HepG2 (cell line): ENCODE measurements at regions not wholly inside any gene's neighbourhood (a gene's known extent, or its start where the extent isn't known, plus 50 kb on each side); places are given as distances from the start of the nearest gene placed in this dataset.

ENCODE experiments used
- ATAC-seq: fragments of 200-7000 bp; cut with Tn5 transposase; 3 replicates; pipeline ENCODE4 v1.9.1; 2020; ENCODE audit warnings: mild to moderate bottlenecking, moderate library complexity
- BruUV-seq: library from RNA; stranded (reverse); fragments of 400-500 nt; replicated peaks from 2 replicates; lab custom pipeline; 2021; lab: Mats Ljungman, UMichigan
- CTCF ChIA-PET: fragments of 300-600 bp; formaldehyde crosslinking; extraction: SDS; loops from one replicate; lab custom pipeline; 2021; ENCODE audit warnings: low total read pairs, inconsistent platforms, low intra/inter-chr PET ratio; lab: Yijun Ruan, JAX
- POLR2A ChIA-PET: fragments of 350-600 bp; sonication (Branson Sonifier 250); formaldehyde crosslinking; loops from one replicate; lab custom pipeline; 2020; ENCODE audit warnings: antibody characterized with exemption, inconsistent platforms; lab: Yijun Ruan, JAX
- DNase-seq: peaks from one replicate; pipeline ENCODE4 v3.0.0-alpha.2; 2015; ENCODE audit warnings: low spot score
- FAIRE-seq: peaks from 3 replicates; lab custom pipeline; 2011; peaks lifted over from hg19 to GRCh38; lab: Jason Lieb, UNC
- H2AFZ ChIP-seq: one replicate; pipeline ENCODE4 v1.6.1; 2011; ENCODE audit warnings: low read length, inconsistent platforms
- H3K27ac ChIP-seq: fragments of 300-600 bp; 3 replicates; pipeline ENCODE4 v1.8.0; 2011; ENCODE audit warnings: mixed run types, mild to moderate bottlenecking, mixed read lengths, low read length, inconsistent platforms; ENCODE audit not compliant: insufficient read depth; ENCODE audit errors: extremely low read length
- H3K27me3 ChIP-seq, 2 experiments: fragments of 200-600 bp in 1 of 2; 2 replicates in 1 of 2; 3 replicates in 1 of 2; pipeline versions ENCODE4 v1.6.0 to v1.8.0; 2011; ENCODE audit warnings: low read length in 2 of 2, mild to moderate bottlenecking in 2 of 2, moderate library complexity in 2 of 2, inconsistent platforms in 1 of 2; ENCODE audit not compliant: insufficient read depth in 2 of 2, control insufficient read depth in 1 of 2
- H3K36me3 ChIP-seq, 2 experiments: fragments of 200-600 bp in 1 of 2; replicated peaks in 1 of 2; 2 replicates in 1 of 2; 3 replicates in 1 of 2; pipeline versions ENCODE4 v1.5.1 to v1.8.0; 2011; ENCODE audit warnings: low read length in 2 of 2, inconsistent platforms in 1 of 2; ENCODE audit not compliant: insufficient read depth in 2 of 2, control insufficient read depth in 1 of 2
- H3K4me1 ChIP-seq: 2 replicates; pipeline ENCODE4 v1.5.1; 2012; ENCODE audit warnings: low read length, inconsistent platforms; ENCODE audit not compliant: insufficient read depth
- H3K4me2 ChIP-seq: 2 replicates; pipeline ENCODE4 v1.6.0; 2011; ENCODE audit warnings: low read depth, low read length, inconsistent platforms
- H3K4me3 ChIP-seq, 3 experiments: fragments of 200-600 bp in 1 of 3; sonication (generic), shearing (Covaris generic) in 1 of 3; replicated peaks in 1 of 3; 2 replicates each; pipeline ENCODE4 v1.5.1; 2011 to 2016; ENCODE audit warnings: low read length in 3 of 3, inconsistent platforms in 2 of 3, low read depth in 2 of 3, mild to moderate bottlenecking in 2 of 3, control low read depth in 1 of 3, mixed read lengths in 1 of 3; ENCODE audit not compliant: insufficient read depth in 1 of 3
- H3K79me2 ChIP-seq: one replicate; pipeline ENCODE4 v1.6.1; 2011; ENCODE audit warnings: low read length, inconsistent platforms; ENCODE audit not compliant: insufficient read depth
- H3K9ac ChIP-seq: 2 replicates; pipeline ENCODE4 v1.6.0; 2011; ENCODE audit warnings: mild to moderate bottlenecking, low read depth, low read length, inconsistent platforms; ENCODE audit not compliant: insufficient read depth
- H3K9me3 ChIP-seq: 2 replicates; pipeline ENCODE4 v1.5.1; 2012; ENCODE audit warnings: mild to moderate bottlenecking, low read length
- H4K20me1 ChIP-seq: 2 replicates; pipeline ENCODE4 v1.6.0; 2011; ENCODE audit warnings: inconsistent platforms, mild to moderate bottlenecking, low read length, moderate library complexity; ENCODE audit not compliant: insufficient read depth
- AFF4 ChIP-seq: sonication (generic); formaldehyde crosslinking; IDR thresholded peaks from 2 replicates; pipeline ENCODE4 v1.4.0; 2020; ENCODE audit warnings: missing genetic modification reagents
- CEBPB ChIP-seq: IDR thresholded peaks from 2 replicates; pipeline ENCODE4 v1.6.1; 2011; ENCODE audit warnings: low read depth, low read length, improper control_type of control experiment, borderline replicate concordance
- EED ChIP-seq: sonication (generic); formaldehyde crosslinking; IDR thresholded peaks from 2 replicates; pipeline ENCODE4 v1.5.0; 2020; ENCODE audit warnings: mild to moderate bottlenecking, missing genetic modification reagents
- GABPB1 ChIP-seq: IDR thresholded peaks from 2 replicates; pipeline ENCODE4 v1.6.1; 2016; ENCODE audit warnings: mild to moderate bottlenecking, missing genetic modification reagents, moderate library complexity, missing compliant biosample characterization
- MATR3 ChIP-seq: sonication (generic); formaldehyde crosslinking; IDR thresholded peaks from 2 replicates; pipeline ENCODE4 v1.4.0; 2020; ENCODE audit warnings: missing genetic modification reagents
- NONO ChIP-seq, 2 experiments: fragments of 450-650 bp in 1 of 2; sonication (generic) in 1 of 2; formaldehyde crosslinking in 1 of 2; IDR thresholded peaks in 1 of 2; conservative IDR thresholded peaks in 1 of 2; 2 replicates each; pipeline versions ENCODE4 v1.6.1 to v1.8.0; 2017 to 2022; ENCODE audit warnings: mild to moderate bottlenecking in 1 of 2, missing genetic modification reagents in 1 of 2, moderate library complexity in 1 of 2
- NPAS2 ChIP-seq: sonication (generic); formaldehyde crosslinking; IDR thresholded peaks from 2 replicates; pipeline ENCODE4 v1.8.0; 2022; ENCODE audit warnings: mild to moderate bottlenecking, missing genetic modification reagents, borderline replicate concordance
- NR1H2 ChIP-seq: sonication (generic); formaldehyde crosslinking; IDR thresholded peaks from 2 replicates; pipeline ENCODE4 v1.8.1; 2022; ENCODE audit warnings: low read depth, missing genetic modification reagents, borderline replicate concordance
- POGZ ChIP-seq: sonication (generic); formaldehyde crosslinking; IDR thresholded peaks from 2 replicates; pipeline ENCODE4 v1.4.0; 2020; ENCODE audit warnings: mild to moderate bottlenecking, missing genetic modification reagents
- SRSF9 ChIP-seq: fragments of 200-400 bp; formaldehyde crosslinking; IDR thresholded peaks from 2 replicates; pipeline ENCODE4 v1.6.1; 2018; ENCODE audit warnings: borderline replicate concordance, mild to moderate bottlenecking, low read depth, low read length; ENCODE audit not compliant: insufficient read depth, poor library complexity, severe bottlenecking
- STAG1 ChIP-seq: sonication (generic); formaldehyde crosslinking; IDR thresholded peaks from 2 replicates; pipeline ENCODE4 v1.4.0; 2020; ENCODE audit warnings: missing genetic modification reagents
- ZBTB21 ChIP-seq: sonication (generic); formaldehyde crosslinking; IDR thresholded peaks from 2 replicates; pipeline ENCODE4 v1.4.0; 2020; ENCODE audit warnings: missing genetic modification reagents
- ZFY ChIP-seq: sonication (generic); formaldehyde crosslinking; IDR thresholded peaks from 2 replicates; pipeline ENCODE4 v1.4.0; 2020; ENCODE audit warnings: missing genetic modification reagents
- ZKSCAN5 ChIP-seq: sonication (generic); formaldehyde crosslinking; IDR thresholded peaks from 2 replicates; pipeline ENCODE4 v1.5.1; 2020; ENCODE audit warnings: mild to moderate bottlenecking, missing genetic modification reagents
- ZNF234 ChIP-seq: sonication (generic); formaldehyde crosslinking; conservative IDR thresholded peaks from 2 replicates; pipeline ENCODE4 v1.5.1; 2020; ENCODE audit warnings: mild to moderate bottlenecking, missing genetic modification reagents
- ZNF766 ChIP-seq: sonication (generic); formaldehyde crosslinking; IDR thresholded peaks from 2 replicates; pipeline ENCODE4 v1.5.0; 2020; ENCODE audit warnings: missing genetic modification reagents, borderline replicate concordance
- ZNF780A ChIP-seq: sonication (generic); formaldehyde crosslinking; IDR thresholded peaks from 2 replicates; pipeline ENCODE4 v1.8.0; 2022; ENCODE audit warnings: mild to moderate bottlenecking, missing genetic modification reagents, moderate library complexity
- ZSCAN22 ChIP-seq: sonication (generic); formaldehyde crosslinking; IDR thresholded peaks from 2 replicates; pipeline ENCODE4 v1.4.0; 2020; ENCODE audit warnings: mild to moderate bottlenecking, missing genetic modification reagents
- WGBS: methylation state at CpG from one replicate; pipeline ENCODE4 v1.1.6; 2017; ENCODE audit warnings: low lambda C conversion rate; 5-methylcytosine and 5-hydroxymethylcytosine counted together
- in situ Hi-C: cut with HindIII; loops from 2 replicates; pipeline ENCODE4 v1.10.0; 2017; ENCODE audit warnings: low pct_unique_long_range_greater_than_20kb; ENCODE audit not compliant: extremely low pct_ligation_motif_present
- intact Hi-C: fragments of 100-400 bp; cut with micrococcal nuclease; formaldehyde crosslinking; loops from one replicate; pipeline ENCODE4 v1.10.0; 2022; ENCODE audit not compliant: unreplicated experiment
- TF ChIP-seq, protein P1 (sequence below): sonication (generic); formaldehyde crosslinking; IDR thresholded peaks from 2 replicates; pipeline ENCODE4 v1.5.0; 2020; ENCODE audit warnings: missing genetic modification reagents, mild to moderate bottlenecking, borderline replicate concordance

- Histone ChIP-seq H3K36me3 (no peaks in the 10 kb centered on the region), H3K4me2 (no peak overlapping the region), H3K9ac (no peak overlapping the region), H3K9me3 (no peaks in the 10 kb centered on the region), H4K20me1 (no peaks in the 10 kb centered on the region), H3K4me3 (no peak overlapping the region), H3K27ac (no peak overlapping the region), H3K4me1 (peaks cover 14% of the 10 kb centered on the region), H2AFZ (no peak overlapping the region), H3K79me2 (no peaks in the 10 kb centered on the region), H3K27me3 (0 out of 5 replicates have a peak, but pooled peaks cover 0 to 6% of the 10 kb centered on the region in 2 experiments)
- TF ChIP-seq STAG1 (CRISPR knock-in tag), result no peak
- no peak for TF ChIP-seq AFF4 (CRISPR knock-in tag)
- TF ChIP-seq CEBPB, result no peak
- no peak for TF ChIP-seq POGZ (CRISPR knock-in tag)
- TF ChIP-seq ZBTB21 (CRISPR knock-in tag), result no peak
- TF ChIP-seq MATR3, result no peak
- no peak for TF ChIP-seq ZFY (CRISPR knock-in tag)
- TF ChIP-seq SRSF9, result no peak
- no peak for TF ChIP-seq ZNF234 (CRISPR knock-in tag)
- no peak for TF ChIP-seq NR1H2 (CRISPR knock-in tag)
- TF ChIP-seq, protein P1, sequence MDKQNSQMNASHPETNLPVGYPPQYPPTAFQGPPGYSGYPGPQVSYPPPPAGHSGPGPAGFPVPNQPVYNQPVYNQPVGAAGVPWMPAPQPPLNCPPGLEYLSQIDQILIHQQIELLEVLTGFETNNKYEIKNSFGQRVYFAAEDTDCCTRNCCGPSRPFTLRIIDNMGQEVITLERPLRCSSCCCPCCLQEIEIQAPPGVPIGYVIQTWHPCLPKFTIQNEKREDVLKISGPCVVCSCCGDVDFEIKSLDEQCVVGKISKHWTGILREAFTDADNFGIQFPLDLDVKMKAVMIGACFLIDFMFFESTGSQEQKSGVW (CRISPR knock-in tag), result no peak
- TF ChIP-seq EED, result no peak
- no peak for TF ChIP-seq NONO (IDR thresholded peaks at IDR 0.05)
- no peak for TF ChIP-seq NONO (CRISPR knock-in tag; conservative IDR thresholded peaks at IDR 0.05)
- TF ChIP-seq ZKSCAN5, result no peak
- TF ChIP-seq ZNF766 (CRISPR knock-in tag), result no peak
- no peak for TF ChIP-seq GABPB1 (CRISPR knock-in tag)
- TF ChIP-seq ZSCAN22, result no peak
- no peak for TF ChIP-seq NPAS2
- TF ChIP-seq ZNF780A (CRISPR knock-in tag), result no peak
- POLR2A ChIA-PET, result interaction anchor here (1.0 kb wide), 1 partner anchor 9 kb away, joined by 3 read pairs; no protein-coding TSS in a partner anchor
- CTCF ChIA-PET, result interaction anchor here (5.3 kb wide), 1 partner anchor 230 kb away, joined by 87 read pairs; no protein-coding TSS in a partner anchor
- DNase-seq (no peak), FAIRE-seq (no peak), ATAC-seq (no peak)
- in situ Hi-C loops, result loop anchor here (25.0 kb wide), 3 partner anchors 330 to 805 kb away; partner anchors contain the start of gene COX7A2L
- no TSS peak for BruUV-seq
- intact Hi-C loops, result no loop called here
- 9% methylated on average over 1 of the region's 1 CpG for WGBS
Measured at GRCh38 chr2:41856946-41857345, 190.9 kb upstream of the PKDCC start.
